Glomerular visceral epithelial cell (primary cell): ENCODE measurements at regions not wholly inside any gene's neighbourhood (a gene's known extent, or its start where the extent isn't known, plus 50 kb on each side); places are given as distances from the start of the nearest gene placed in this dataset.

Experiments
- DNase-seq: peaks from one replicate; pipeline ENCODE4 v3.0.0-alpha.2; 2016; ENCODE audit errors: extremely low spot score

- DNase-seq, result no peak
Observed at GRCh38 chr9:99282406-99282805, 60.3 kb downstream of the SEC61B start.

- DNase-seq, result no peak
Observed at GRCh38 chr9:99285965-99286364, 63.9 kb downstream of the SEC61B start.

GRCh38 chr9:99286536-99286935, 64.5 kb downstream of the SEC61B start:
- DNase-seq, result no peak

- DNase-seq, result no peak
Observed at GRCh38 chr9:99287641-99288040, 65.6 kb downstream of the SEC61B start.

- no peak for DNase-seq
Observed at GRCh38 chr9:99288830-99289229, 66.7 kb downstream of the SEC61B start.

- no peak for DNase-seq
Observed at GRCh38 chr9:99294850-99295461, 72.9 kb downstream of the SEC61B start.

- no peak for DNase-seq
Observed at GRCh38 chr9:99296291-99296951, 74.3 kb downstream of the SEC61B start.

GRCh38 chr9:99298614-99299013, 76.5 kb downstream of the SEC61B start:
- DNase-seq, result no peak

- peak; percentile 58 for DNase-seq
Observed at GRCh38 chr9:99299211-99300102, 77.4 kb downstream of the SEC61B start.

GRCh38 chr9:99300103-99300439, 78.0 kb downstream of the SEC61B start:
- no peak for DNase-seq

GRCh38 chr9:99300603-99301002, 78.5 kb downstream of the SEC61B start:
- no peak for DNase-seq

GRCh38 chr9:99303177-99303576, 81.1 kb downstream of the SEC61B start:
- no peak for DNase-seq

GRCh38 chr9:99305124-99305523, 83.0 kb downstream of the SEC61B start:
- DNase-seq, result no peak

- no peak for DNase-seq
Observed at GRCh38 chr9:99305820-99306811, 84.0 kb downstream of the SEC61B start.

GRCh38 chr9:99307851-99308250, 85.8 kb downstream of the SEC61B start:
- DNase-seq, result no peak

GRCh38 chr9:99309141-99309939, 87.3 kb downstream of the SEC61B start:
- DNase-seq, result no peak

- DNase-seq, result no peak
Observed at GRCh38 chr9:99312736-99313135, 90.7 kb downstream of the SEC61B start.

- no peak for DNase-seq
Observed at GRCh38 chr9:99319048-99319447, 97.0 kb downstream of the SEC61B start.

GRCh38 chr9:99322299-99322698, 100.2 kb downstream of the SEC61B start:
- DNase-seq, result no peak

GRCh38 chr9:99326112-99326916, 104.2 kb downstream of the SEC61B start:
- no peak for DNase-seq
